B cell (primary cell): ENCODE measurements at regions not wholly inside any gene's neighbourhood (a gene's known extent, or its start where the extent isn't known, plus 50 kb on each side); places are given as distances from the start of the nearest gene placed in this dataset.

ENCODE experiments used
- EZH2 ChIP-seq: IDR thresholded peaks from 2 replicates; pipeline ENCODE4 v1.6.1; 2012; ENCODE audit warnings: borderline replicate concordance, low read depth, mild to moderate bottlenecking, moderate library complexity, low read length; ENCODE audit not compliant: insufficient read depth, poor library complexity, severe bottlenecking
- TF ChIP-seq, protein P1 (sequence below): fragments of 200-600 bp; IDR thresholded peaks from one replicate; pipeline ENCODE4 v1.8.0; 2022; ENCODE audit warnings: antibody characterized with exemption, mild to moderate bottlenecking

DNA sequence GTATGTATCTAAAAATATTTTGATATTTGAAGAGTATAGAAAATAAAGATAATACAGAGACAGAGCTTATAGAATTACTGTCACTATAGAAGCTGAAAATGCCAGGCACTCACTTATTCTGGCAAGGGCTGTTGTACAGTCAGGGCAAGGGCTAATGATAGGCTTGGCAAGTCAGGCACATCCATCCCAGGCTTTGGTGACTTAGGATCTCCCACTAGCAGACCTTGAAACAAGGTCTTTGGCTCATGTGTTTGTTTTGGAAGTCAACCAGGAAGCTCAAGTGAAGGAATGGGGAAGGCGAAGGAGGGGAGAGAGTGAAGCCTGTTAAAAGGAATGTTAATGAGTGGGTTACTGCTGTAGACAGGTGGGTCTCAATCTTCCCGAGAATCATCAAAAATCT lies 199.1 kb upstream of the SUCLG2 start:
- no peak for TF ChIP-seq EZH2
- TF ChIP-seq, protein P1, sequence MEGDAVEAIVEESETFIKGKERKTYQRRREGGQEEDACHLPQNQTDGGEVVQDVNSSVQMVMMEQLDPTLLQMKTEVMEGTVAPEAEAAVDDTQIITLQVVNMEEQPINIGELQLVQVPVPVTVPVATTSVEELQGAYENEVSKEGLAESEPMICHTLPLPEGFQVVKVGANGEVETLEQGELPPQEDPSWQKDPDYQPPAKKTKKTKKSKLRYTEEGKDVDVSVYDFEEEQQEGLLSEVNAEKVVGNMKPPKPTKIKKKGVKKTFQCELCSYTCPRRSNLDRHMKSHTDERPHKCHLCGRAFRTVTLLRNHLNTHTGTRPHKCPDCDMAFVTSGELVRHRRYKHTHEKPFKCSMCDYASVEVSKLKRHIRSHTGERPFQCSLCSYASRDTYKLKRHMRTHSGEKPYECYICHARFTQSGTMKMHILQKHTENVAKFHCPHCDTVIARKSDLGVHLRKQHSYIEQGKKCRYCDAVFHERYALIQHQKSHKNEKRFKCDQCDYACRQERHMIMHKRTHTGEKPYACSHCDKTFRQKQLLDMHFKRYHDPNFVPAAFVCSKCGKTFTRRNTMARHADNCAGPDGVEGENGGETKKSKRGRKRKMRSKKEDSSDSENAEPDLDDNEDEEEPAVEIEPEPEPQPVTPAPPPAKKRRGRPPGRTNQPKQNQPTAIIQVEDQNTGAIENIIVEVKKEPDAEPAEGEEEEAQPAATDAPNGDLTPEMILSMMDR = no peak
